KMS-11 (cell line): ENCODE measurements at regions not wholly inside any gene's neighbourhood (a gene's known extent, or its start where the extent isn't known, plus 50 kb on each side); places are given as distances from the start of the nearest gene placed in this dataset.

Source experiments
- H2AFZ ChIP-seq: fragments of 200-600 bp; sonication (generic); 2 replicates; pipeline ENCODE4 v1.6.1; 2016; ENCODE audit warnings: antibody characterized with exemption, mixed run types, low read depth
- H3K27ac ChIP-seq: fragments of 200-600 bp; sonication (generic); 2 replicates; pipeline ENCODE4 v1.6.1; 2016; ENCODE audit warnings: mild to moderate bottlenecking, mixed run types
- H3K27me3 ChIP-seq: fragments of 200-600 bp; sonication (generic); 2 replicates; pipeline ENCODE4 v1.6.1; 2017; ENCODE audit warnings: mild to moderate bottlenecking, low read depth, mixed run types, moderate library complexity; ENCODE audit not compliant: insufficient read depth
- H3K36me3 ChIP-seq: fragments of 200-600 bp; sonication (generic); 2 replicates; pipeline ENCODE4 v1.6.1; 2017; ENCODE audit warnings: mild to moderate bottlenecking, mixed run types; ENCODE audit not compliant: insufficient read depth
- H3K4me1 ChIP-seq: fragments of 200-600 bp; sonication (generic); 2 replicates; pipeline ENCODE4 v1.6.1; 2016; ENCODE audit warnings: mild to moderate bottlenecking, low read depth, mixed run types; ENCODE audit not compliant: poor library complexity, severe bottlenecking
- H3K4me2 ChIP-seq: fragments of 200-600 bp; sonication (generic); 2 replicates; pipeline ENCODE4 v1.7.0; 2016; ENCODE audit warnings: mild to moderate bottlenecking, mixed run types
- H3K4me3 ChIP-seq: fragments of 200-600 bp; sonication (generic); IDR thresholded peaks from 2 replicates; pipeline ENCODE4 v1.6.1; 2017; ENCODE audit warnings: low read depth, low read length, mixed read lengths; ENCODE audit not compliant: insufficient read depth
- H3K79me2 ChIP-seq: fragments of 200-600 bp; sonication (generic); 2 replicates; pipeline ENCODE4 v1.6.1; 2016; ENCODE audit warnings: low read depth, mixed run types; ENCODE audit not compliant: insufficient read depth
- H3K9ac ChIP-seq: fragments of 200-600 bp; sonication (generic); 2 replicates; pipeline ENCODE4 v1.6.1; 2016; ENCODE audit warnings: mild to moderate bottlenecking, mixed run types
- H4K20me1 ChIP-seq: fragments of 200-600 bp; sonication (generic); 2 replicates; pipeline ENCODE4 v1.6.1; 2016; ENCODE audit warnings: mild to moderate bottlenecking, mixed run types; ENCODE audit not compliant: insufficient read depth
- TF ChIP-seq, protein P1 (sequence below): fragments of 200-600 bp; sonication (generic); conservative IDR thresholded peaks from 2 replicates; pipeline ENCODE4 v1.6.1; 2017; ENCODE audit warnings: low read depth, mild to moderate bottlenecking, antibody characterized with exemption, low read length, moderate library complexity, mixed read lengths

DNA sequence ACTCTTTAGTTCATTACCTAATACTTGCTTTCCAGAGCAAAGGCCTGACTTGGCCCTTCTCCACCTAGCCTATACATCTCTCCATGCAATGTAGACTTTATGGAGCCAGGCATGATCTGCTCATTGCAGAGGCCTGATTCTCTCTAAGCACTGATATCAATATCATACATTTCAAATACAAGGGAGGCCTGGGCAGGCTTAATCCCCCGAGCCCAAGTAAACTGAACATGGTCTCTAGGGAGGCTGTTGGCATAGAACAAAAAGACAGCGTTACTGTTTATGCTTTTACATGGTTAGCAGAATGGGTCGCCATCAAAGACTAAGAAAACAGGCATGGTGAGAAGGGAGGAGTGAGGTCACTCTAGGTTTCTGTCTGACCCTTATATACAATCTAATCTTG is 695.1 kb downstream of the ZEB2 start:
- no peaks in the 10 kb centered on the region for H3K36me3 ChIP-seq
- H3K27me3 ChIP-seq: no peaks in the 10 kb centered on the region
- no peak overlapping the region for H3K4me3 ChIP-seq
- H2AFZ ChIP-seq: no peak overlapping the region
- no peak overlapping the region for H3K9ac ChIP-seq
- no peaks in the 10 kb centered on the region for H3K4me1 ChIP-seq
- H4K20me1 ChIP-seq: no peaks in the 10 kb centered on the region
- TF ChIP-seq, protein P1, sequence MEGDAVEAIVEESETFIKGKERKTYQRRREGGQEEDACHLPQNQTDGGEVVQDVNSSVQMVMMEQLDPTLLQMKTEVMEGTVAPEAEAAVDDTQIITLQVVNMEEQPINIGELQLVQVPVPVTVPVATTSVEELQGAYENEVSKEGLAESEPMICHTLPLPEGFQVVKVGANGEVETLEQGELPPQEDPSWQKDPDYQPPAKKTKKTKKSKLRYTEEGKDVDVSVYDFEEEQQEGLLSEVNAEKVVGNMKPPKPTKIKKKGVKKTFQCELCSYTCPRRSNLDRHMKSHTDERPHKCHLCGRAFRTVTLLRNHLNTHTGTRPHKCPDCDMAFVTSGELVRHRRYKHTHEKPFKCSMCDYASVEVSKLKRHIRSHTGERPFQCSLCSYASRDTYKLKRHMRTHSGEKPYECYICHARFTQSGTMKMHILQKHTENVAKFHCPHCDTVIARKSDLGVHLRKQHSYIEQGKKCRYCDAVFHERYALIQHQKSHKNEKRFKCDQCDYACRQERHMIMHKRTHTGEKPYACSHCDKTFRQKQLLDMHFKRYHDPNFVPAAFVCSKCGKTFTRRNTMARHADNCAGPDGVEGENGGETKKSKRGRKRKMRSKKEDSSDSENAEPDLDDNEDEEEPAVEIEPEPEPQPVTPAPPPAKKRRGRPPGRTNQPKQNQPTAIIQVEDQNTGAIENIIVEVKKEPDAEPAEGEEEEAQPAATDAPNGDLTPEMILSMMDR: no peak
- no peak overlapping the region for H3K4me2 ChIP-seq
- H3K79me2 ChIP-seq: no peaks in the 10 kb centered on the region
- H3K27ac ChIP-seq: no peak overlapping the region

DNA sequence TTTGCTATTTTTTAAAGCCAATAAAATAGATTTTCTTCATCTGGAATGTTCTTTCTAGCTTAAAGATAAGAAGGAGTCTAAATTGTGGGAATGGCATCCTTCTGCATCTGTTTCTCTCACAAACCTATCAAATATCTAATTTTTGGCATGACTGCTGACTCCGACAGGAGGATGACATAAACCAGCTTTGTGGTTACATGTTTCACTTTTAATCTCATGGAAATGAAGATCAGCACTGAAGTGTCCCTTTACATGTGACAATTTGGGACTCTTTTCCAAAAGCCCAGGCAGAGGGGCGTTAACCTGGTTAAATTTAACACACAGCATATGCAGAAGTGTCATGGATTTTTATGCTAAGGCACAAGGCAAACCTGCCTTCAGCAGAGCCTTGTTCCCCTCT is 694.7 kb downstream of the ARHGAP15 start:
- H3K27ac ChIP-seq: no peak overlapping the region
- no peaks in the 10 kb centered on the region for H3K4me1 ChIP-seq
- no peak overlapping the region for H3K4me3 ChIP-seq
- H2AFZ ChIP-seq: no peak overlapping the region
- TF ChIP-seq, protein P1: no peak
- no peak overlapping the region for H3K4me2 ChIP-seq
- H4K20me1 ChIP-seq: no peaks in the 10 kb centered on the region
- H3K9ac ChIP-seq: no peak overlapping the region
- H3K27me3 ChIP-seq: no peaks in the 10 kb centered on the region
- H3K36me3 ChIP-seq: no peaks in the 10 kb centered on the region
- H3K79me2 ChIP-seq: no peaks in the 10 kb centered on the region

DNA sequence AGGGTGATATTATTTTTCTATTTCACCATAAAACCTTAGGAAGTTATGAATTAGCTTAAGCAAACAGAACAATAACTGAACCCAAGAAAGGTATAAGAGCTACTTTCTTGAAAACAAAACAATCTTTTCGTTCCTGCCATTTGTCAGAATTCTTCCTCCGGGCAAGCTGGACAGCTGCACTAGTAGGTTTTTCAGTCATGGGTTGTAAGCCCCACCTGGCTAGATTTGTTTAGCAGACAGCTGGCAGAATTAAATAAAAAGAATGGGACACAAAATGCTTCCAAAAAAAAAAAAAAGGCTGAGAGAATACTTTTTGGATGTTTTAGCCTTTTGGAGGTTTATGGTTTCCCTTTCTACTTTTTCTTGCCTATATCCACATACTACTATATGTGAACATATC is 694.1 kb downstream of the ARHGAP15 start:
- Histone ChIP-seq H3K27me3 (no peaks in the 10 kb centered on the region), H4K20me1 (no peaks in the 10 kb centered on the region), H3K4me1 (no peaks in the 10 kb centered on the region), H3K4me2 (no peak overlapping the region), H3K9ac (no peak overlapping the region), H3K79me2 (no peaks in the 10 kb centered on the region), H2AFZ (no peak overlapping the region), H3K4me3 (no peak overlapping the region), H3K27ac (no peak overlapping the region), H3K36me3 (no peaks in the 10 kb centered on the region)
- TF ChIP-seq, protein P1: no peak

DNA sequence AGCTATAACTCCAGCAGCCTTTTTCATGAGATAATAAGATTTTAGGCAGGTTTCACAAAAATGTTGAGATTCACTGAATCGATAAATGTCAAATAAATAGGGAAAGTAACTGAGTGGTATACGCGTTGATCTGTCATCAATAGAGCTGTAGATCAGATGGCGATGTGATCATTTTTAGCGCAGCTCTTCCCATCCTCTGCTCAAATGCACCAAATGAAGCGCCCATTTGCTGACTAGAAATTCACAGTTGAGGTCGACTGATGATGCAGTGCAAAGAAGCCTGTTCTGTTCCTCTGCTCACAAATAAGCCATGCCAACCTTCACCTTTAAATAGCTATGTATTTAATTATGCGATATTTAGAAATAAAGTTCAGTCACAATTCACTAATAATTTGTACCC is 693.5 kb downstream of the ARHGAP15 start:
- H3K27me3 ChIP-seq: no peaks in the 10 kb centered on the region
- H3K4me1 ChIP-seq: no peaks in the 10 kb centered on the region
- H2AFZ ChIP-seq: no peak overlapping the region
- TF ChIP-seq, protein P1: no peak
- H3K4me3 ChIP-seq: no peak overlapping the region
- no peak overlapping the region for H3K27ac ChIP-seq
- no peaks in the 10 kb centered on the region for H3K79me2 ChIP-seq
- no peaks in the 10 kb centered on the region for H4K20me1 ChIP-seq
- no peaks in the 10 kb centered on the region for H3K36me3 ChIP-seq
- H3K4me2 ChIP-seq: no peak overlapping the region
- H3K9ac ChIP-seq: no peak overlapping the region

DNA sequence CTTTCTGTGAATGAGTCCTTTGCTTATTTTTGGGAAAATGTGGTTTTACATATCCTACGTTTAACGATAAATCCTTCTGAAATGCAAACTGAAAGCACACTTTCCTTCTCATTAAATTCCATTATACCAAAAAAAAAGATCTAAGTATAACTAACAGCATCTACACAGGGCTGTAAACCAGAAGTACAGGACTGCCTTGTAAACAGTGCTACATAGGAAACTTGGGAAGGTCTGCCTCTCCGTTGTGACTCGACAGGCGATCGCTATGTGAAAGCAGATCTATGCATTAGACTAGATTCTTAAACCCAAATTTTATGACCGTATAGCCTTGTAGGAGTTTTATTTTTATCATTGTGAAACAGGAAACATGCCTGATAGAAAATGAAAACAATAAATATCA is 690.5 kb downstream of the ARHGAP15 start:
- Histone ChIP-seq H3K4me2 (no peak overlapping the region), H3K79me2 (no peaks in the 10 kb centered on the region), H4K20me1 (no peaks in the 10 kb centered on the region), H3K4me1 (no peaks in the 10 kb centered on the region), H3K27me3 (no peaks in the 10 kb centered on the region), H3K36me3 (no peaks in the 10 kb centered on the region), H3K9ac (no peak overlapping the region), H3K27ac (no peak overlapping the region), H2AFZ (no peak overlapping the region), H3K4me3 (no peak overlapping the region)
- TF ChIP-seq, protein P1: no peak
